HG02763 (cell line): ENCODE measurements at regions not wholly inside any gene's neighbourhood (a gene's known extent, or its start where the extent isn't known, plus 50 kb on each side); places are given as distances from the start of the nearest gene placed in this dataset.
"Not testable (repeated sequence)": the region's sequence is repeated elsewhere in the genome, so short reads cannot be mapped to it uniquely, and the experiment has no call there.

Experiments used
- ATAC-seq: cut with Tn5 transposase; IDR thresholded peaks from one replicate; pipeline ENCODE4 v1.9.1; 2021; ENCODE audit warnings: mild to moderate bottlenecking, moderate library complexity; ENCODE audit not compliant: unreplicated experiment

- ATAC-seq, result no peak
Observed at GRCh38 chr2:53212576-53212975, 555.0 kb upstream of the CHAC2 start.

- no peak for ATAC-seq
Observed at GRCh38 chr2:53211201-53211774, 556.3 kb upstream of the CHAC2 start.

GRCh38 chr2:53210538-53210937 lies 557.1 kb upstream of the CHAC2 start:
- ATAC-seq, result no peak

GRCh38 chr2:53209679-53210458 lies 557.7 kb upstream of the CHAC2 start:
- ATAC-seq, result no peak

GRCh38 chr2:53208815-53209214 lies 558.8 kb upstream of the CHAC2 start:
- no peak for ATAC-seq

- ATAC-seq, result not testable (repeated sequence)
Observed at GRCh38 chr2:53206226-53206625, 561.4 kb upstream of the CHAC2 start.

GRCh38 chr2:53202063-53202462 lies 565.5 kb upstream of the CHAC2 start:
- ATAC-seq, result no peak

- no peak for ATAC-seq
Observed at GRCh38 chr2:53200072-53200471, 567.5 kb upstream of the CHAC2 start.

GRCh38 chr2:53188851-53189510 lies 578.6 kb upstream of the CHAC2 start:
- no peak for ATAC-seq

- ATAC-seq, result no peak
Observed at GRCh38 chr2:53183581-53183980, 584.0 kb upstream of the CHAC2 start.

GRCh38 chr2:53182601-53183000 lies 585.0 kb upstream of the CHAC2 start:
- ATAC-seq, result no peak

- no peak for ATAC-seq
Observed at GRCh38 chr2:53181759-53182158, 585.8 kb upstream of the CHAC2 start.

- no peak for ATAC-seq
Observed at GRCh38 chr2:53177327-53177726, 590.3 kb upstream of the CHAC2 start.

GRCh38 chr2:53174539-53174938 lies 593.1 kb upstream of the CHAC2 start:
- ATAC-seq, result no peak

GRCh38 chr2:53173698-53174455 lies 593.7 kb upstream of the CHAC2 start:
- no peak for ATAC-seq

GRCh38 chr2:53173091-53173490 lies 594.5 kb upstream of the CHAC2 start:
- no peak for ATAC-seq

- no peak for ATAC-seq
Observed at GRCh38 chr2:53170466-53170865, 597.1 kb upstream of the CHAC2 start.

- ATAC-seq, result no peak
Observed at GRCh38 chr2:53167227-53167626, 600.4 kb upstream of the CHAC2 start.

GRCh38 chr2:53150146-53150545 lies 617.5 kb upstream of the CHAC2 start:
- no peak for ATAC-seq

GRCh38 chr2:53148221-53148620 lies 619.4 kb upstream of the CHAC2 start:
- ATAC-seq, result no peak

- ATAC-seq, result no peak
Observed at GRCh38 chr2:53131416-53131815, 636.2 kb upstream of the CHAC2 start.
